Astrocyte (in vitro differentiated cells and primary cell): ENCODE measurements at regions not wholly inside any gene's neighbourhood (a gene's known extent, or its start where the extent isn't known, plus 50 kb on each side); places are given as distances from the start of the nearest gene placed in this dataset.

ENCODE experiments used
- EZH2 ChIP-seq: IDR thresholded peaks from 2 replicates; pipeline ENCODE4 v1.6.1; 2012; ENCODE audit warnings: mild to moderate bottlenecking, low read length, inconsistent platforms; ENCODE audit not compliant: insufficient read depth
- TF ChIP-seq, protein P1 (sequence below): IDR thresholded peaks from 2 replicates; pipeline ENCODE4 v1.5.1; 2011; ENCODE audit warnings: low read depth, mild to moderate bottlenecking, inconsistent platforms, low read length, moderate library complexity; ENCODE audit not compliant: insufficient read depth

DNA sequence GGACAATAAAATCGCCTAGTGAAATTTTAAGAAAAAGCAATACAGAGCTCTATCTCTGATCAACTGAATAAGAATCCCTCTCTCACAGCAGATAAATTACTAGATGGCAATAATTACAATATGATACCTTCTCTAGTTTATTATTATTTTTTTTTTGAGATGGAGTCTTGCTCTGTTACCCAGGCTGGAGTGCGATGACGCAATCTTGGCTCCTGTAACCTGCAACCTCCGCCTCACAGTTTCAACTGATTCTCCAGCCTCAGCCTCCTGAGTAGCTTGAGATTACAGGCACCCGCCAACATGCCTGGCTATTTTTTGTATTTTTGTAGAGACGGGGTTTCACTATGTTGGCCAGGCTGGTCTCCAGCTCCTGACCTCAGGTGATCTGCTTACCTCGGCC is 129.3 kb upstream of the PTCHD4 start:
- TF ChIP-seq, protein P1, sequence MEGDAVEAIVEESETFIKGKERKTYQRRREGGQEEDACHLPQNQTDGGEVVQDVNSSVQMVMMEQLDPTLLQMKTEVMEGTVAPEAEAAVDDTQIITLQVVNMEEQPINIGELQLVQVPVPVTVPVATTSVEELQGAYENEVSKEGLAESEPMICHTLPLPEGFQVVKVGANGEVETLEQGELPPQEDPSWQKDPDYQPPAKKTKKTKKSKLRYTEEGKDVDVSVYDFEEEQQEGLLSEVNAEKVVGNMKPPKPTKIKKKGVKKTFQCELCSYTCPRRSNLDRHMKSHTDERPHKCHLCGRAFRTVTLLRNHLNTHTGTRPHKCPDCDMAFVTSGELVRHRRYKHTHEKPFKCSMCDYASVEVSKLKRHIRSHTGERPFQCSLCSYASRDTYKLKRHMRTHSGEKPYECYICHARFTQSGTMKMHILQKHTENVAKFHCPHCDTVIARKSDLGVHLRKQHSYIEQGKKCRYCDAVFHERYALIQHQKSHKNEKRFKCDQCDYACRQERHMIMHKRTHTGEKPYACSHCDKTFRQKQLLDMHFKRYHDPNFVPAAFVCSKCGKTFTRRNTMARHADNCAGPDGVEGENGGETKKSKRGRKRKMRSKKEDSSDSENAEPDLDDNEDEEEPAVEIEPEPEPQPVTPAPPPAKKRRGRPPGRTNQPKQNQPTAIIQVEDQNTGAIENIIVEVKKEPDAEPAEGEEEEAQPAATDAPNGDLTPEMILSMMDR, result no peak
- TF ChIP-seq EZH2, result no peak
